ENCODE measurements at regions not wholly inside any gene's neighbourhood (a gene's known extent, or its start where the extent isn't known, plus 50 kb on each side); places are given as distances from the start of the nearest gene placed in this dataset.

DNA sequence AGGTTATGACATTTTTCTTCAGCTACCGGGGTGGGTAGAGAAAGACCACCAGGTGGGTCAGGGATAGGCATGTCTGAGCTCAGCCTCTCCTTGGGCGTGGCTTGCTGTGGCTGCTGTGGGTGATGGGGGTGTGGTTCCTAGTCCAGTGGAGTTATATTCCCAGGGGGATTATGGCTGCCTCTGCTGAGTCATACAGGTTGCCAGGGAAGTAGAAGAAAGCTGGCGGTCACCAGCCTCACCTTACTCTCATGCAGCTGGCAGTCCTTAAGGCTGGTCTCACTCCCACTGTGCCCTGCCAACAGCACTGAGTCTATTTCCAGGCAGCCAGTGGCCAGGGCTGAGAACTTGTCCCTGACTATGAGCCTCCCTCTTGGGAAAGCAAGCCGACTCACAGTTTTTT, 130.0 kb downstream of the SCP2D1 start:
- no peak for DNase-seq (ENCODE audit: low spot score)
- CTCF ChIA-PET, result no interaction called here

DNA sequence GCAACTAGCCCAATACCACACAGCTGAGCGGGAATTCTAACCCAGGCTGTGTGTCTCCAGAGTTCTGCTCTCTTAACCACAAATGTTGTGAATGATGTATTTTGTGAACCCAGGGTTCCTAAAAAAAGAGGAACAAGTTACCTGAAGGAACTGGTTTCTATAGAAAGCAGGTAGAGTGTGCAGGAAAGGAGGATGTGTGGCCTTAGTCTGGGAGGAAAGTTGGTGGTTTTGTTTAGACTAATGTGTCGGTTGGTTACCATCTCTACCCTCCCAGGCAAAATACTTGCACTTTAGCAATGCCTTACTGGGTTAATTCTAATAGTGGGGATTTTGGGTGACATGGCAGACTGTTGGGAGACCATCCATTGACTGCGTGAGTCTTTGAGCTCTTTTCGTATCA, 143.3 kb downstream of the SCP2D1 start:
- no peak for DNase-seq (ENCODE audit: low spot score)
- ChIA-PET CTCF (no interaction called here), POLR2A (ENCODE audit: low non-redundant PET) (no interaction called here)
- TF ChIP-seq, protein P1, sequence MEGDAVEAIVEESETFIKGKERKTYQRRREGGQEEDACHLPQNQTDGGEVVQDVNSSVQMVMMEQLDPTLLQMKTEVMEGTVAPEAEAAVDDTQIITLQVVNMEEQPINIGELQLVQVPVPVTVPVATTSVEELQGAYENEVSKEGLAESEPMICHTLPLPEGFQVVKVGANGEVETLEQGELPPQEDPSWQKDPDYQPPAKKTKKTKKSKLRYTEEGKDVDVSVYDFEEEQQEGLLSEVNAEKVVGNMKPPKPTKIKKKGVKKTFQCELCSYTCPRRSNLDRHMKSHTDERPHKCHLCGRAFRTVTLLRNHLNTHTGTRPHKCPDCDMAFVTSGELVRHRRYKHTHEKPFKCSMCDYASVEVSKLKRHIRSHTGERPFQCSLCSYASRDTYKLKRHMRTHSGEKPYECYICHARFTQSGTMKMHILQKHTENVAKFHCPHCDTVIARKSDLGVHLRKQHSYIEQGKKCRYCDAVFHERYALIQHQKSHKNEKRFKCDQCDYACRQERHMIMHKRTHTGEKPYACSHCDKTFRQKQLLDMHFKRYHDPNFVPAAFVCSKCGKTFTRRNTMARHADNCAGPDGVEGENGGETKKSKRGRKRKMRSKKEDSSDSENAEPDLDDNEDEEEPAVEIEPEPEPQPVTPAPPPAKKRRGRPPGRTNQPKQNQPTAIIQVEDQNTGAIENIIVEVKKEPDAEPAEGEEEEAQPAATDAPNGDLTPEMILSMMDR (conservative IDR thresholded peaks at IDR 0.05; ENCODE audit: low read depth), result no peak
- H3K27ac ChIP-seq, result no peak overlapping the region

More for the DNA sequence above, 130.0 kb downstream of the SCP2D1 start:
- H3K27ac ChIP-seq, result no peak overlapping the region
- POLR2A ChIA-PET (ENCODE audit: low non-redundant PET), result no interaction called here
- TF ChIP-seq, protein P1 (conservative IDR thresholded peaks at IDR 0.05; ENCODE audit: low read depth), result no peak

GRCh38 chr20:18957328-18957727, 143.7 kb downstream of the SCP2D1 start:
- TF ChIP-seq, protein P1 (conservative IDR thresholded peaks at IDR 0.05; ENCODE audit: low read depth), result no peak
- DNase-seq (ENCODE audit: low spot score), result no peak
- H3K27ac ChIP-seq, result no peak overlapping the region
- CTCF ChIA-PET, result no interaction called here
- POLR2A ChIA-PET (ENCODE audit: low non-redundant PET), result no interaction called here

DNA sequence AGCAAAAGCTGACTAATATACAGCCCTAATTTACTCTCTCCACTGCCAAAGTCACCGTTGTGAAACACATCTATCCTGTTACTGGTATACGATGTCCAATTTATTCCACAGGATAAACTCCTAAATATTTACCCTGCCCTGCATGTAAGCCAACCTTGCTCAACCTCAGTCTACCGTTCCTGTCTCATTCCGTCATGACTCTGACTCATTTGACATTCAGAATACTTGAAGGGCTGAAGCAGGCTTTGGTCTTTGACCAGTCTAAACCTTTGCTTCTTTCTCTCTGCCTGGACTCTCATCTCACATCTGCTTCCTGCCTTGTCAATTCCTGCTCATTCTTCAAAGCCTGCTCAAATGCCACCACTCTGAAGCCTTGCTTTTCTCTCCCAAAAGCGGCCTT, 157.5 kb downstream of the SCP2D1 start:
- TF ChIP-seq, protein P1 (conservative IDR thresholded peaks at IDR 0.05; ENCODE audit: low read depth), result no peak
- CTCF ChIA-PET, result interaction anchor here (0.6 kb wide), 1 partner anchor 232 kb away, joined by 4 read pairs; no protein-coding TSS in a partner anchor
- POLR2A ChIA-PET (ENCODE audit: low non-redundant PET), result no interaction called here
- DNase-seq (ENCODE audit: low spot score), result peak; percentile 34
- no peak overlapping the region for H3K27ac ChIP-seq

DNA sequence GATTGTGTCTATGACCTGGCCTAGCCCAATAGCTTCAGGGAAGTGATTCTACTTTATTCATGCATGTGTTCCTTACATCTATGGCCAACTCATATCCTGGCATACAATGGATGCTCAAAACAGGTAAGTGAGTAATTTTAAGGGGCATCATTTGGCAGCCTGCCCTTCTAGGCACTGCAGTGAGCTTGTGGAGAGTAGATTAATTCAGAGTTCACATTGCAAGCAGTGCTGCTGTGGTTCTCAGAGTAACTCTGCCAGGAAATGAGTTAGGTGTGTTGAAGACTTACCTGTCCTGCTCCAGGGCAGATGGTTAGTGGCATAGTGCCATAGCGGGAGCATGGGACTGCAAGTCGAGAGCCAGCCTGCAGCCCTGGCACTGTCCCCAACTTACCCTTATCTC, 158.0 kb downstream of the SCP2D1 start:
- peak; percentile 68 for DNase-seq (ENCODE audit: low spot score)
- TF ChIP-seq, protein P1 (conservative IDR thresholded peaks at IDR 0.05; ENCODE audit: low read depth), result no peak
- ChIA-PET POLR2A (ENCODE audit: low non-redundant PET) (no interaction called here), CTCF (interaction anchor here (0.6 kb wide), 1 partner anchor 233 kb away, joined by 4 read pairs; no protein-coding TSS in a partner anchor)
- H3K27ac ChIP-seq, result no peak overlapping the region

GRCh38 chr20:18972251-18972876, 158.8 kb downstream of the SCP2D1 start:
- CTCF ChIA-PET, result no interaction called here
- TF ChIP-seq, protein P1 (conservative IDR thresholded peaks at IDR 0.05; ENCODE audit: low read depth), result no peak
- no peak overlapping the region for H3K27ac ChIP-seq
- POLR2A ChIA-PET (ENCODE audit: low non-redundant PET), result no interaction called here
- DNase-seq (ENCODE audit: low spot score), result no peak
